ENCODE measurements at regions not wholly inside any gene's neighbourhood (a gene's known extent, or its start where the extent isn't known, plus 50 kb on each side); places are given as distances from the start of the nearest gene placed in this dataset.

GRCh38 chr14:97456462-97456861 is 659.3 kb downstream of the VRK1 start:
- DNase-seq = no peak

- no peak for DNase-seq
Observed at GRCh38 chr14:97456958-97457357, 659.8 kb downstream of the VRK1 start.

- no peak for DNase-seq
Observed at GRCh38 chr14:97457575-97458085, 660.4 kb downstream of the VRK1 start.

DNA sequence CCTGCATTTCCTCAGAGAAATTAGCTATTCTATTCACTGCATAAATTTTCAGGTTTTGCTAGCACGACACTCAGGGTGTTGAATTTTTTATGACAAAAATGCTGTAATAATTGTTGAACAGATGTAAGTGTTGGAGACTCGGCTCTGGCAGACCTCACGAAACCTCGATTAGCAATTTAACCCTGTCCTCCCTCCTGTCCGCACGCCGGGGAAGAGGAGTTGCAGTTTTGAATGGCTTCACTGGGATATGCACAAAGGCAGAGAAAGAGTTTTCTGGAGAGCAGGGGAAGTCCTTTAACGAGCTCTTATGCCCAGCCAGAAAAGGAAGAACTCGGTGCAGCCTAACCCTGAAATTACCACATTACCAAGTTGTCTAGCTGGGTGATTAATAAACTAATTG is 661.1 kb downstream of the VRK1 start:
- peak; percentile 34 for DNase-seq

- peak; percentile 28 for DNase-seq
Observed at GRCh38 chr14:97458661-97459579, 661.7 kb downstream of the VRK1 start.

- DNase-seq = no peak
Observed at GRCh38 chr14:97462081-97462480, 664.9 kb downstream of the VRK1 start.

DNA sequence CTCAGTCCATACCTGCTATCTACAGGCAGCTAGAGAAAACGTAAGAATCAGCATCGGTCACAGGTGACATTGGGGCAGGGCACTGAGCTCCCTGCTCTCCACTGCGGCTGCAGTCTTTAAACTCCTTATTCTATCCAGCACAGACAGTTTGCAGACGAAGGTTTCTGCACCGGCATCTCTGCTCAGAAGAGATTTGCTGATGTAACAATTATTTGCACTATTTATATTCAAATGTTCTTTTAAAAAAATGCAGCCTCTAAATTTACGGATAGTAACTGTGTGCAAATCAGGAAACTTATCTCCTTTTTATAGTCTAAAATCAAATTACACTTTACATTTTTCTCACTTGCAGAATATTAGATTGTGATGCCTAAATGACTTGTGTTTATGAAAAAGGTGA is 671.0 kb downstream of the VRK1 start:
- no peak for DNase-seq

- DNase-seq = no peak
Observed at GRCh38 chr14:97477353-97477752, 680.2 kb downstream of the VRK1 start.

GRCh38 chr14:97485201-97485600 is 688.0 kb downstream of the VRK1 start:
- DNase-seq = no peak

DNA sequence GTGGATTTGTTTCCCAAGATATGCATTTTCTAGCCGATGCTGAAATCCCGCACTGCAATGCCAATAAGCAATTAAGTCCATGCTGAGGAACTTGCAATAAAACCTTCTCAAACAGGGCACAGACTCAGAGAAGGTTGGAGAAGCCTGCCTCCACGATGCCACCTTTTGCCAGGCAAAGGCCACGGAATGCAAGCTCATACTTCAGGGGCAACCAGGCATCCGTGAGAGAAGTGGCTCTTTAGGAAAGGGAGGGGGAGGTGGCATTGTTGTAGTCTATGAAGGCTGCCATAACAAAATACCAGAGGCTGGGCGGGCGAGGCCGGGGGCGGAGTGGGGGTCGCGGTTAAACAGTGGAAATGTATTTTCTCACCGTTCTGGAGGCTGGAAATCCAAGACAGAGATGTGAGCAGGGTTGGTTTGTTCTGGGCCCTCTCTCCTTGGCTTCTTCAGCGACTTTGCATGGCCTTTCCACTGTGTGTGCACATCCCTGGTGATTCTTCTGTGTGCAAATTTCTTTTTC is 689.5 kb downstream of the VRK1 start:
- DNase-seq = no peak

DNA sequence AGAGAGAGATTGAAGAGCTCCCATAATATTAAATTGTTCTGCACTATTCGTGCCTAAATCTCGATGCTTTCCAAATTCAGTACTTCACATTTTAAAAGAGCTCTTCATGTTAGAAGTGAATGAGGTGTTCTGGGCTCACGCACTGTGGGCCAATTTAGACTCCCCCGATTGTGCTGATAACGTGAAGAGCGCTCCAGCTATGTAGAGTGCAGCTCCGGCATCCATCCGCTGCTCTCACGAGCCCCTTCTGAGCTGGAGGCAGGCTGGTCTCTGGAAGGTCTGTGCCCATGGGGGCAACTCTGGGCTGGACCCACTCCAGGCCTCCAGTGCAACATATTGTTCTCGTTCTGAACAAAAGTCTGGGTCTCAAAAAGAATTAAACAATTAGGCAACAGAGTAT is 692.6 kb downstream of the VRK1 start:
- no peak for DNase-seq

- no peak for DNase-seq
Observed at GRCh38 chr14:97490521-97491070, 693.4 kb downstream of the VRK1 start.

GRCh38 chr14:97491697-97492096 is 694.5 kb downstream of the VRK1 start:
- DNase-seq = no peak

DNA sequence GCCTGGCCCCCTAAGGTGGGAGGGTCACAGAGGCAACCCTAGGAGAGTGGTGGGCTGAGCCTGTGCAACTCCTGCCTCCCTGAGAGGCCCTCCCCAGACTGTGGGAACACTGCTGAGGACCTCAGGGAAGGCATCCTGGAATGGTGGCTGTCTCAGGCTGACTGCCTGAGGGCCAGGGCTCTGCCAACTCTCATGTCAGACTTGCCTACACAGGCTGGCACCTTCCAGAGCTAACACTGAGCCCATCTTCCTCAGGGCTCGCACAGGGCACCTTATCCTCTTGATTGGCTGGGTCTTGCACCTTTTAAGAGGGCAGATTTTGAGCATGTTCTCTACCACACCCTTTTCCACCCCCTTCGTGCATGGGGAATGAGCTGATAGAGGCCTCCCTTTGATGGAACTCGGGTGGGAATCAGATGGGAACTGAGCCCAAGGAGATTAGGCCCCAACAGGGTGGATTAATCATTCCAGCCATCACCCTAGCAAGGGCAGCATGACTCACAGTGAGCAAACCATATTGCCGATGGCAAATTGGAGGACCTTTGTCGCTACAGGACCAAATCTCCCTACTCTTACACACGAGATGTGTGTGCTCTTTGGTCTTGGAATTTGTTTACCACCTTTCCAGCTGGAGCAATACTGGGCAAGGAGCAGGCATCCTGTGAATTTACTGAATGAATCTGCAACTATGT is 702.8 kb downstream of the VRK1 start:
- no peak for DNase-seq

- DNase-seq = no peak
Observed at GRCh38 chr14:97506626-97507025, 709.4 kb downstream of the VRK1 start.

DNA sequence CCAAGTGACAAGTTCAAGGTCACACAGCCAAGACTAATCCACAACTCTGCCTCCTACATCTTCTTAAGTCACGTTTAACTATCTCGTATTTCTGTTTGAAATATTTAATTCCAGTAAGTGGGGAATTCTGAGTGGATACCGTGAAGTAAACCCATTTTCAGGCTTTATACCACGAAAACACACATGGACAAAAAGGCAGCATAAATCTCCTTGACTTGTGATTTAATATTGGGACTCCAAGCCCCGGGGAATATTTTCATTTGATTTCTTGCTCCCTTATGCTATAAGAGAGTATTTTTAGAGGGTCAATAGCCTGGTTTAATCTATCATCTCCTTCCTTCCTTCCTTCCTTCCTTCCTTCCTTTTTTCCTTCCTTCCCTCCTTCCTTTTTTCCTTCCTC is 716.7 kb downstream of the VRK1 start:
- DNase-seq = no peak

DNA sequence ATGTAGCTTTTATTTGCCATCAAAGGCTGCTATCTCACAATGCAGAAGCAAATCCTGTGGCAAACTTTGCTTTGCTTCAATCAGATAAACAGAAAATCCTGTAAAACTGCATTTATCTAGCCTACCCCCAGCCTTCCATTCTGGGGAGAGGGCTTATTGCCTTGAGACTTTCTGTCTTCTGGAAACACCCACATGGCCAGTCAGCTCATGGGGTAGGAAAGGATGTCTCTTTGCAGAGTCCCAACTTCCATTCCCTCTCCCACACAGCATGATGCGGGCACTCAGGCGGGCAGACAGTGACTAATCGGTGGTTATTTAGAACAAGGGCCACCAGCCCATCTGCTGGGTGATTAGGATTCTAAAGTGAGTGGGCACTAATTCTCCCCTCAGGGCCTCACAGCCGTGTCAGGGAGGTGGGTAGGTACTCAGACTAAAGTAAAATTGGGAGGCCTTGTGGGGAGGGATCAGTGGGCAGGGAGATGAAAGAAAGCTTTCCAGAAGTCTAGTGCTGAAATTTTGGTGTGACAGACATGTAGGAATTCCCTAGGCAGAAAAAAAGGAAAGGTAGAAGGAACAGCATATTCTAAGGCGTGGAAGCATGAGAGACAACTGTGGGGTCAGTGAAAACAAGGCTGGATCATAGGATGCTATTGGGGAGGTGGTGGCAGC is 720.5 kb downstream of the VRK1 start:
- no peak for DNase-seq

- DNase-seq = no peak
Observed at GRCh38 chr14:97523936-97524335, 726.8 kb downstream of the VRK1 start.

GRCh38 chr14:97524589-97525319 is 727.6 kb downstream of the VRK1 start:
- no peak for DNase-seq

- no peak for DNase-seq
Observed at GRCh38 chr14:97527993-97528392, 730.8 kb downstream of the VRK1 start.

DNA sequence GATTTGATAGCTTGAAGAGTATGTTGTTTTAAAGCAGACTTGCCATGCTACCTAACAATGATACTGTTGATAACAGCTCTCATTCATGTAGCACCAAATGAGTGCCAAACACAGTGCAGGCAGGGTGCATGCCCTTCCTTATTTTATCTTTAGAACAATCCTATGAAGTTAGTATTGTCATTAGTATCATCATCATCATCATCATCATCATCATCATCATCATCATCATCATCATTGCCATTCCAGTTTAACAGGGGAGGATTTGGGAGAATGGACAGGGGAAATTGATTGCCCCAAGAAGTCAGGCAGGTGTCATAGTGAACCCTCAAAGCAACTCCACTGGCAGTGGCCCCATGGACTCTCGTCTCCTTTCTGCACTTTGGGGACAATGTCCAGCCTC is 734.9 kb downstream of the VRK1 start:
- no peak for DNase-seq

GRCh38 chr14:97536421-97536820 is 739.2 kb downstream of the VRK1 start:
- DNase-seq = no peak
